Upper lobe of right lung (tissue), 1 donor: ENCODE measurements at regions not wholly inside any gene's neighbourhood (a gene's known extent, or its start where the extent isn't known, plus 50 kb on each side); places are given as distances from the start of the nearest gene placed in this dataset.
"Not testable (repeated sequence)": the region's sequence is repeated elsewhere in the genome, so short reads cannot be mapped to it uniquely, and the experiment has no call there.

ENCODE experiments used
- ATAC-seq: fragments of 200-7000 bp; cut with Tn5 transposase; one replicate; pipeline ENCODE4 v1.9.1; 2020; ENCODE audit warnings: mild to moderate bottlenecking, moderate library complexity
- DNase-seq: peaks from one replicate; pipeline ENCODE4 v3.0.0-alpha.2; 2020
- H3K27ac ChIP-seq: fragments of 200-600 bp; one replicate; pipeline ENCODE4 v1.8.0; 2022
- H3K27me3 ChIP-seq: fragments of 200-600 bp; one replicate; pipeline ENCODE4 v1.8.0; 2022; ENCODE audit warnings: mild to moderate bottlenecking
- H3K36me3 ChIP-seq: fragments of 200-600 bp; one replicate; pipeline ENCODE4 v1.8.0; 2022
- H3K4me1 ChIP-seq: fragments of 200-600 bp; one replicate; pipeline ENCODE4 v1.8.0; 2022
- H3K4me3 ChIP-seq: fragments of 200-600 bp; one replicate; pipeline ENCODE4 v1.8.0; 2022; ENCODE audit warnings: mild to moderate bottlenecking
- H3K9me3 ChIP-seq: fragments of 200-600 bp; one replicate; pipeline ENCODE4 v1.8.0; 2022
- intact Hi-C: fragments of 100-400 bp; cut with DNase I; formaldehyde crosslinking; loops from one replicate; pipeline ENCODE4 v1.11.0; 2022
- TF ChIP-seq, protein P1 (sequence below): fragments of 200-600 bp; IDR thresholded peaks from one replicate; pipeline ENCODE4 v1.8.0; 2022; ENCODE audit warnings: antibody characterized with exemption
- donor health status: DM: no; HTN: yes; CAD: no; lungs with severe emphysema.

- Histone ChIP-seq H3K9me3 (no peaks in the 10 kb centered on the region), H3K27me3 (no peaks in the 10 kb centered on the region), H3K27ac (peak overlapping the region; percentile 49), H3K4me1 (peaks cover 15% of the 10 kb centered on the region), H3K4me3 (peak overlapping the region; percentile 14), H3K36me3 (no peaks in the 10 kb centered on the region)
- ATAC-seq (peak; percentile 76), DNase-seq (peak; percentile 78)
- TF ChIP-seq, protein P1, sequence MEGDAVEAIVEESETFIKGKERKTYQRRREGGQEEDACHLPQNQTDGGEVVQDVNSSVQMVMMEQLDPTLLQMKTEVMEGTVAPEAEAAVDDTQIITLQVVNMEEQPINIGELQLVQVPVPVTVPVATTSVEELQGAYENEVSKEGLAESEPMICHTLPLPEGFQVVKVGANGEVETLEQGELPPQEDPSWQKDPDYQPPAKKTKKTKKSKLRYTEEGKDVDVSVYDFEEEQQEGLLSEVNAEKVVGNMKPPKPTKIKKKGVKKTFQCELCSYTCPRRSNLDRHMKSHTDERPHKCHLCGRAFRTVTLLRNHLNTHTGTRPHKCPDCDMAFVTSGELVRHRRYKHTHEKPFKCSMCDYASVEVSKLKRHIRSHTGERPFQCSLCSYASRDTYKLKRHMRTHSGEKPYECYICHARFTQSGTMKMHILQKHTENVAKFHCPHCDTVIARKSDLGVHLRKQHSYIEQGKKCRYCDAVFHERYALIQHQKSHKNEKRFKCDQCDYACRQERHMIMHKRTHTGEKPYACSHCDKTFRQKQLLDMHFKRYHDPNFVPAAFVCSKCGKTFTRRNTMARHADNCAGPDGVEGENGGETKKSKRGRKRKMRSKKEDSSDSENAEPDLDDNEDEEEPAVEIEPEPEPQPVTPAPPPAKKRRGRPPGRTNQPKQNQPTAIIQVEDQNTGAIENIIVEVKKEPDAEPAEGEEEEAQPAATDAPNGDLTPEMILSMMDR: no peak
- intact Hi-C loops: no loop called here
Observed at GRCh38 chr14:99035712-99036610, 236.0 kb downstream of the BCL11B start.

GRCh38 chr14:99036611-99037293 is 235.2 kb downstream of the BCL11B start:
- TF ChIP-seq, protein P1: no peak
- no peaks in the 10 kb centered on the region for H3K27me3 ChIP-seq
- peaks cover 15% of the 10 kb centered on the region for H3K4me1 ChIP-seq
- no peaks in the 10 kb centered on the region for H3K9me3 ChIP-seq
- ATAC-seq (peak; percentile 53), DNase-seq (no peak)
- intact Hi-C loops: no loop called here
- peak overlapping the region; percentile 14 for H3K4me3 ChIP-seq
- H3K36me3 ChIP-seq: no peaks in the 10 kb centered on the region
- peak overlapping the region; percentile 49 for H3K27ac ChIP-seq

GRCh38 chr14:99037326-99037725 is 234.7 kb downstream of the BCL11B start:
- H3K4me1 ChIP-seq: peaks cover 15% of the 10 kb centered on the region
- intact Hi-C loops, H3K27ac ChIP-seq, H3K9me3 ChIP-seq, H3K27me3 ChIP-seq, H3K4me3 ChIP-seq, H3K36me3 ChIP-seq, DNase-seq, ATAC-seq: not testable (repeated sequence)

DNA sequence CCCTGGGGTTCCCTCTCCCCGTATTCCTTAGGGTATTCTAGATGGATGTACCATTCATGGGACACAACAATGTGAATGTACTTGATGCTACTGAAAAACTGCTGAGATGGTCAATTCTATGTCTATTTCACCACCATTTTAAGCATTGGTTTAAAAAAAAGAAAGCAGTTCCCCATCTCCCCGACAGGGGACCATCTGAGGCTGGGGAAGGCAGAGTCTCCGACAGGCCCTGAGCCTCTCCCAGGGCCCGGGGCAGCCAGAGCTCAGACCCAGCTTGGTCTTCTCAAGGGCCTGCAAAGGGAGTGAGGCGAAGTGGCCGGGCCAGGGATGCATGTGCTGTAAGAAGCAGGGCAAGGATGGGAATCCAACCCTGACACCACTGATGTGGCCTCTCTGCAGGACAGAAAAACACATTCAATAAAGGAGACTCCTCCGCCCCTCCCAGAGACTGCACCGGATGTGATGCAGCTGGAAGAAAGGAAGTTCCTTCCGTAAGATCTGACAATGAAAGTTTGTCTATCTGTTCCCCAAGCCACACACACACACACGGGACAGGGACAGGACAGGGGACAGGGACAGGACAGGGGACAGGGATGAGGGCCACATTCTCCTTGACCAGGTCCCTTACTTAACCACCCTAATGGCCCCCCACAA is 234.1 kb downstream of the BCL11B start:
- H3K4me1 ChIP-seq: peaks cover 15% of the 10 kb centered on the region
- no peaks in the 10 kb centered on the region for H3K36me3 ChIP-seq
- no peak for DNase-seq
- H3K27ac ChIP-seq: no peak overlapping the region
- H3K4me3 ChIP-seq: no peak overlapping the region
- H3K27me3 ChIP-seq: no peaks in the 10 kb centered on the region
- no peaks in the 10 kb centered on the region for H3K9me3 ChIP-seq
- TF ChIP-seq, protein P1: no peak
- intact Hi-C loops: no loop called here
- no peak for ATAC-seq

DNA sequence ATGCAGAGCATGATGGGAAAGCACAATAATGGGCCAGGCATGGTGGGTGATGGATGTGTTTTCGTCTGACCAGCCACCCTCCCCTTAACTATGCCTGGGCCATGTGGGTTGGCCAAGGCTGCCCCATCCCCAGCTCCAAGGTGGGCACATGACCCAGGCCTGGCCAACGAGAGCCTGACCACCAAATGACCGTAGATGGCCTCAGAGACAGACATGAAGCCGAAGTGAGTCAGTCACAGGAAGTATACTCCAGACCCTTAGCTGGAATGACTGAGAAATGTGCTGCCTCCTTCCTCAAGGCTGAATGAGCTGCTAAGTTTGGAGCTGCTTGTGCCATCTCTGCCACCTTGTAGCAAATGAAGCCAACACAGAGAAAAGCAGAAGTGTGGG is 233.6 kb downstream of the BCL11B start:
- Histone ChIP-seq H3K9me3 (no peaks in the 10 kb centered on the region), H3K27me3 (no peaks in the 10 kb centered on the region), H3K27ac (no peak overlapping the region), H3K36me3 (no peaks in the 10 kb centered on the region), H3K4me3 (no peak overlapping the region), H3K4me1 (peaks cover 15% of the 10 kb centered on the region)
- ATAC-seq: no peak
- no peak for DNase-seq
- TF ChIP-seq, protein P1: no peak
- intact Hi-C loops: no loop called here
